Aorta (tissue), 5 donors: ENCODE measurements at regions not wholly inside any gene's neighbourhood (a gene's known extent, or its start where the extent isn't known, plus 50 kb on each side); places are given as distances from the start of the nearest gene placed in this dataset.
A peak's percentile ranks its signal among the peaks of the same experiment; 100 is the strongest.

Experiments
- ATAC-seq: fragments of 200-7000 bp; cut with Tn5 transposase; one replicate; pipeline ENCODE4 v1.9.1; 2022; ENCODE audit warnings: moderate library complexity; ENCODE audit not compliant: low FRiP score
- DNase-seq, 2 donors: peaks; one replicate each; pipeline ENCODE4 v3.0.0-alpha.2; 2020
- H3K27ac ChIP-seq, 2 donors: one replicate each; pipeline ENCODE4 v1.5.1; 2013; ENCODE audit warnings: low read length in 2 of 2, mild to moderate bottlenecking in 2 of 2, moderate library complexity in 2 of 2, control low read depth in 1 of 2, inconsistent platforms in 1 of 2, low read depth in 1 of 2
- H3K27me3 ChIP-seq, 2 donors: one replicate each; pipeline ENCODE4 v1.6.1; 2013; ENCODE audit warnings: control low read depth in 1 of 2, low read length in 1 of 2, mild to moderate bottlenecking in 1 of 2, moderate library complexity in 1 of 2; ENCODE audit not compliant: insufficient read depth in 2 of 2, control insufficient read depth in 1 of 2
- H3K36me3 ChIP-seq, 2 donors: one replicate each; pipeline ENCODE4 v1.6.1; 2013; ENCODE audit warnings: control low read depth in 1 of 2, low read length in 1 of 2, mild to moderate bottlenecking in 1 of 2; ENCODE audit not compliant: insufficient read depth in 2 of 2, control insufficient read depth in 1 of 2
- H3K4me1 ChIP-seq, 2 donors: one replicate each; pipeline ENCODE4 v1.6.1; 2013; ENCODE audit warnings: low read length in 2 of 2, control low read depth in 1 of 2, mild to moderate bottlenecking in 1 of 2, moderate library complexity in 1 of 2; ENCODE audit not compliant: insufficient read depth in 2 of 2, control insufficient read depth in 1 of 2
- H3K4me3 ChIP-seq, 2 donors: one replicate each; pipeline ENCODE4 v1.5.1; 2013; ENCODE audit warnings: low read length in 2 of 2, control low read depth in 1 of 2, mild to moderate bottlenecking in 1 of 2
- H3K9me3 ChIP-seq: one replicate; pipeline ENCODE4 v1.6.1; 2013; ENCODE audit warnings: mild to moderate bottlenecking, low read length; ENCODE audit not compliant: control insufficient read depth
- WGBS, 2 donors: extraction: QIAGEN DNeasy Blood & Tissue Kit; methylation state at CpG; one replicate each; pipeline ENCODE4 v1.1.7; 2013; 5-methylcytosine and 5-hydroxymethylcytosine counted together
- intact Hi-C, 2 donors: fragments of 100-400 bp; cut with DNase I; formaldehyde crosslinking; loops; one replicate each; pipeline versions ENCODE4 v1.14.2 to v1.15.0; 2022
- donor health status: healthy with polysubstance abuse.
- donor health status: Bipolar disorder and iron deficiency.
- donor health status: DM: no; HTN: no; CAD: no.
- donor health status: DM: no; HTN: no; CAD: no.
- donor health status: DM: yes; HTN: yes; CAD: no.

DNA sequence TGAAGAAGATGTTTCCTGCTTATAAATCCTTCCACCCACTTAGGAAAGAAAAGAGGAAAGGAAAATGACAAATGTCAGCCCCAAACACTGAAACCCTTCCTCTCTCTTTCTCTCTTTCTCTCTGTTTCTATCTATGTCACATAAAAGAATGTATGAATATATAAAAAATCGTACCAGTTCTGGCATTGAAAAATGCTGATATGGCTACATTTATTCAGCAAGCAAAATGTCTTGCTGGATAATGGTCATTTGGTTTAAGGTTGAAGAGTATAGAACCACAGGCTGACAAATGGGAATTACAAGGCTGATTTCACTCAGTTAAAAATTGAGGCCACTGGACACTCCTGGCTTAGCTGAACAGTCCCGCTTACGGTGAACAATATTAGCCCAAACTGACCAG, 335.9 kb downstream of the PARP8 start:
- intact Hi-C loops, result no loop called here
- no peak for ATAC-seq
- 80 to 81% methylated on average over 3 of the region's 3 CpGs for WGBS, 2 donors

GRCh38 chr5:51013036-51013435, 346.6 kb downstream of the PARP8 start:
- H3K36me3 ChIP-seq, result no peaks in the 10 kb centered on the region
- ATAC-seq, result no peak
- no peak overlapping the region for H3K4me3 ChIP-seq
- no peak for DNase-seq
- 82 to 89% methylated on average over 2 of the region's 2 CpGs for WGBS, 2 donors
- peaks cover 0 to 1% of the 10 kb centered on the region in 2 donors for H3K27me3 ChIP-seq
- H3K4me1 ChIP-seq, result no peaks in the 10 kb centered on the region
- no peaks in the 10 kb centered on the region for H3K9me3 ChIP-seq
- no peak overlapping the region for H3K27ac ChIP-seq
- intact Hi-C loops, result no loop called here

More for the DNA sequence above, 335.9 kb downstream of the PARP8 start:
- Histone ChIP-seq H3K36me3 (no peaks in the 10 kb centered on the region), H3K4me3 (no peak overlapping the region), H3K9me3 (no peaks in the 10 kb centered on the region), H3K27me3 (no peaks in the 10 kb centered on the region), H3K4me1 (no peaks in the 10 kb centered on the region), H3K27ac (no peak overlapping the region)
- DNase-seq, result no peak

GRCh38 chr5:51018423-51018822, 352.0 kb downstream of the PARP8 start:
- ATAC-seq (no peak), DNase-seq (no peak)
- Histone ChIP-seq H3K4me1 (no peaks in the 10 kb centered on the region), H3K27ac (no peak overlapping the region), H3K27me3 (peaks cover 0 to 1% of the 10 kb centered on the region in 2 donors), H3K4me3 (no peak overlapping the region), H3K36me3 (no peaks in the 10 kb centered on the region), H3K9me3 (no peaks in the 10 kb centered on the region)
- 97% methylated on average over 2 of the region's 2 CpGs for WGBS, 2 donors
- intact Hi-C loops, result no loop called here

- no peaks in the 10 kb centered on the region for H3K27me3 ChIP-seq
- no peak overlapping the region for H3K4me3 ChIP-seq
- H3K27ac ChIP-seq, result no peak overlapping the region
- no peaks in the 10 kb centered on the region for H3K36me3 ChIP-seq
- H3K4me1 ChIP-seq, result no peaks in the 10 kb centered on the region
- ATAC-seq, result no peak
- H3K9me3 ChIP-seq, result no peaks in the 10 kb centered on the region
- DNase-seq, result no peak
- intact Hi-C loops, result no loop called here
Measured at GRCh38 chr5:51024263-51024662, 357.8 kb downstream of the PARP8 start.

- DNase-seq, result no peak
- ATAC-seq, result no peak
- Histone ChIP-seq H3K4me1 (no peaks in the 10 kb centered on the region), H3K9me3 (no peaks in the 10 kb centered on the region), H3K4me3 (no peak overlapping the region), H3K36me3 (no peaks in the 10 kb centered on the region), H3K27me3 (no peaks in the 10 kb centered on the region), H3K27ac (no peak overlapping the region)
- 28 to 38% methylated on average over 1 of the region's 1 CpG for WGBS, 2 donors
- intact Hi-C loops, result no loop called here
Measured at GRCh38 chr5:51027271-51027670, 356.0 kb upstream of the ISL1 start.

DNA sequence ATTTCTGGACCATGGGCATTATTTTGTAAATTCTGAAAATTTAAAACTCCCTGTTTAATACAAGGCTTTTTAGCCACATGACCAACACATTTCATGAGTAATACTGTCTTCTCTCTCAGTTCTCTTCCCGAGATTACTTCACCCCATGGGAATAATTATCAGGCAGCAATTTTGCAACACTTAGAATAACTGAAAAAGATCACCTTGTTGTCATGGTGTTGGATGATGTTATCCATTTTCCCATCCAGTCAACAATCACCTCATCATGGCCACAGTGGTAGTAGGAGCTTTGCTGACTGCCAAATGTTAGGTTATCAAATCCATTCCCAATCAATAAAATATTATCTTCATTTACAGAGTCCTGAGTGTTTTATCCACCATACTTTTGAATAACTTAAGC, 354.9 kb upstream of the ISL1 start:
- Histone ChIP-seq H3K27me3 (no peaks in the 10 kb centered on the region), H3K4me1 (no peaks in the 10 kb centered on the region), H3K36me3 (no peaks in the 10 kb centered on the region), H3K9me3 (no peaks in the 10 kb centered on the region), H3K27ac (no peak overlapping the region), H3K4me3 (no peak overlapping the region)
- intact Hi-C loops, result no loop called here
- DNase-seq, result no peak
- no peak for ATAC-seq
- WGBS, 2 donors, result 38 to 44% methylated on average over 1 of the region's 1 CpG

DNA sequence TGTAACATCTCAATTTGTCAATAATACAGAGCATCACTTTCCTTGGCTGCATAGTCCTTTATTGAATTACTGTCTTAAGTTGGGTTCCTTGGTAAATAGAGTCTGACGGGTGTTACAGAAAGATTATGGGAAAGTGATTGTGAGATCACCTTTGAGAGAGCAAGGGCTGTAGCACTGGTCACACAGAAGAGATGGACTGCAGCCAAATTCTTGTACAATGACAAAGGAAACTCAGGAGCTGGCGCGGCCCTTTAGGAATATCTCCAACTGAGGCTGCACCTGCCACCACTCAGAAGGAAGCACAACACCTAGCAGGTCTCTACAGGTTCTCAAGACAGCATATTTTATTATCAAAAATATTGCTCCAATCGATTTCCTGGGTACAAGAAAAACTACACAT, 350.0 kb upstream of the ISL1 start:
- WGBS, 2 donors, result 72 to 77% methylated on average over 4 of the region's 4 CpGs
- DNase-seq (peak in 1 of 2 donors; percentile 55), ATAC-seq (no peak)
- H3K4me1 ChIP-seq, result no peaks in the 10 kb centered on the region
- no peak overlapping the region for H3K27ac ChIP-seq
- no peaks in the 10 kb centered on the region for H3K36me3 ChIP-seq
- H3K4me3 ChIP-seq, result no peak overlapping the region
- no peaks in the 10 kb centered on the region for H3K9me3 ChIP-seq
- intact Hi-C loops, result no loop called here
- no peaks in the 10 kb centered on the region for H3K27me3 ChIP-seq

GRCh38 chr5:51034222-51034901, 348.9 kb upstream of the ISL1 start:
- DNase-seq, result no peak
- Histone ChIP-seq H3K27ac (no peak overlapping the region), H3K27me3 (no peaks in the 10 kb centered on the region), H3K4me3 (no peak overlapping the region), H3K36me3 (no peaks in the 10 kb centered on the region), H3K4me1 (no peaks in the 10 kb centered on the region), H3K9me3 (no peaks in the 10 kb centered on the region)
- intact Hi-C loops, result no loop called here
- WGBS, 2 donors, result 49 to 58% methylated on average over 1 of the region's 1 CpG
- ATAC-seq, result no peak

GRCh38 chr5:51039424-51040329, 343.6 kb upstream of the ISL1 start:
- H3K4me1 ChIP-seq, result no peaks in the 10 kb centered on the region
- no peak for DNase-seq
- intact Hi-C loops, result no loop called here
- H3K4me3 ChIP-seq, result no peak overlapping the region
- ATAC-seq, result no peak
- H3K9me3 ChIP-seq, result no peaks in the 10 kb centered on the region
- WGBS, 2 donors, result 43 to 45% methylated on average over 6 of the region's 6 CpGs
- H3K36me3 ChIP-seq, result no peaks in the 10 kb centered on the region
- H3K27ac ChIP-seq, result no peak overlapping the region
- H3K27me3 ChIP-seq, result no peaks in the 10 kb centered on the region
